Endothelial cell of umbilical vein (primary cell): ENCODE measurements at regions not wholly inside any gene's neighbourhood (a gene's known extent, or its start where the extent isn't known, plus 50 kb on each side); places are given as distances from the start of the nearest gene placed in this dataset.

Experiments
- BruUV-seq: library from RNA; stranded (reverse); fragments of 400-500 nt; replicated peaks from 2 replicates; lab custom pipeline; 2021; lab: Mats Ljungman, UMichigan
- CTCF ChIA-PET: fragments of 300-600, 350-600 bp; sonication (Branson Sonifier 250); formaldehyde crosslinking; loops from one replicate; lab custom pipeline; 2021; ENCODE audit warnings: antibody characterized with exemption, inconsistent platforms; lab: Charles Lee
- POLR2A ChIA-PET: fragments of 300-600, 350-600 bp; sonication (Branson Sonifier 250); formaldehyde crosslinking; loops from one replicate; lab custom pipeline; 2021; ENCODE audit warnings: antibody characterized with exemption, inconsistent platforms; lab: Charles Lee
- DNase-seq: peaks from one replicate; pipeline ENCODE4 v3.0.0-alpha.2; 2011; ENCODE audit warnings: low read depth, low spot score
- FAIRE-seq: peaks from 2 replicates; lab custom pipeline; 2011; peaks lifted over from hg19 to GRCh38; lab: Jason Lieb, UNC
- H2AFZ ChIP-seq: 2 replicates; pipeline ENCODE4 v1.6.0; 2012; ENCODE audit warnings: low read depth, low read length, control low read depth, inconsistent platforms
- H3K27ac ChIP-seq: 2 replicates; pipeline ENCODE4 v1.5.1; 2011; ENCODE audit warnings: low read depth, mild to moderate bottlenecking, control low read depth, low read length, moderate library complexity; ENCODE audit not compliant: insufficient read depth
- H3K27me3 ChIP-seq, 2 experiments: 2 replicates each; pipeline versions ENCODE4 v1.6.0 to v1.6.1; 2011; ENCODE audit warnings: low read length in 2 of 2, mixed read lengths in 1 of 2; ENCODE audit not compliant: control insufficient read depth in 2 of 2, insufficient read depth in 2 of 2
- H3K36me3 ChIP-seq, 2 experiments: 2 replicates in 1 of 2; 3 replicates in 1 of 2; pipeline ENCODE4 v1.5.1; 2011; ENCODE audit warnings: low read length in 2 of 2, mild to moderate bottlenecking in 1 of 2, moderate library complexity in 1 of 2; ENCODE audit not compliant: control insufficient read depth in 2 of 2, insufficient read depth in 2 of 2; ENCODE audit errors: extremely low read depth in 1 of 2
- H3K4me1 ChIP-seq: 3 replicates; pipeline ENCODE4 v1.5.1; 2011; ENCODE audit warnings: mild to moderate bottlenecking, low read length; ENCODE audit not compliant: control insufficient read depth, insufficient read depth; ENCODE audit errors: extremely low read depth
- H3K4me2 ChIP-seq: 2 replicates; pipeline ENCODE4 v1.6.1; 2011; ENCODE audit warnings: low read length, control low read depth, mixed read lengths; ENCODE audit not compliant: insufficient read depth
- H3K4me3 ChIP-seq, 3 experiments: fragments of 200-600 bp in 1 of 3; sonication (generic), shearing (Covaris generic) in 1 of 3; replicated peaks in 1 of 3; 2 replicates each; pipeline ENCODE4 v1.5.1; 2011 to 2016; ENCODE audit warnings: control low read depth in 3 of 3, low read length in 3 of 3, mild to moderate bottlenecking in 2 of 3, inconsistent platforms in 1 of 3, low read depth in 1 of 3, moderate library complexity in 1 of 3; ENCODE audit not compliant: insufficient read depth in 1 of 3
- H3K79me2 ChIP-seq: 2 replicates; pipeline ENCODE4 v1.6.0; 2012; ENCODE audit warnings: low read length, inconsistent platforms; ENCODE audit not compliant: control insufficient read depth, insufficient read depth
- H3K9ac ChIP-seq: replicated peaks from 2 replicates; pipeline ENCODE3; 2011; ENCODE audit warnings: low read length, control low read depth; ENCODE audit not compliant: insufficient read depth; ENCODE audit errors: extremely low read depth
- H3K9me1 ChIP-seq: replicated peaks from 3 replicates; pipeline ENCODE4 v1.6.0; 2011; ENCODE audit warnings: mild to moderate bottlenecking, low read length; ENCODE audit not compliant: control insufficient read depth, insufficient read depth; ENCODE audit errors: extremely low read depth
- H3K9me3 ChIP-seq: replicated peaks from 2 replicates; pipeline ENCODE4 v1.5.1; 2012; ENCODE audit warnings: low read length, inconsistent platforms; ENCODE audit not compliant: control insufficient read depth, insufficient read depth
- H4K20me1 ChIP-seq: replicated peaks from 2 replicates; pipeline ENCODE3; 2011; ENCODE audit warnings: mild to moderate bottlenecking, low read length; ENCODE audit not compliant: control insufficient read depth, insufficient read depth; ENCODE audit errors: extremely low read depth
- EZH2 ChIP-seq: IDR thresholded peaks from 2 replicates; pipeline ENCODE4 v1.6.1; 2012; ENCODE audit warnings: borderline replicate concordance, low read depth, mild to moderate bottlenecking, moderate library complexity, low read length, inconsistent platforms; ENCODE audit not compliant: severe bottlenecking
- FOS ChIP-seq: IDR thresholded peaks from 2 replicates; pipeline ENCODE4 v1.6.1; 2011; ENCODE audit warnings: mild to moderate bottlenecking, low read length, moderate library complexity, borderline replicate concordance; ENCODE audit not compliant: insufficient read depth
- GATA2 ChIP-seq: IDR thresholded peaks from 2 replicates; pipeline ENCODE4 v1.7.0; 2011; ENCODE audit warnings: low read depth, mild to moderate bottlenecking, moderate library complexity, mixed read lengths, low read length; ENCODE audit not compliant: insufficient read length, insufficient read depth
- JUN ChIP-seq: IDR thresholded peaks from 2 replicates; pipeline ENCODE4 v1.6.1; 2011; ENCODE audit warnings: borderline replicate concordance, low read depth; ENCODE audit not compliant: insufficient read length, insufficient read depth
- MYC ChIP-seq: IDR thresholded peaks from one replicate; pipeline ENCODE4 v1.6.1; 2011; ENCODE audit warnings: mild to moderate bottlenecking, low read depth, low read length
- POLR2A ChIP-seq: IDR thresholded peaks from 2 replicates; pipeline ENCODE4 v1.6.1; 2012; ENCODE audit warnings: low read depth, mild to moderate bottlenecking, control low read depth, low read length
- POLR2AphosphoS5 ChIP-seq: IDR thresholded peaks from 2 replicates; pipeline ENCODE4 v1.6.1; 2012; ENCODE audit warnings: low read depth, mild to moderate bottlenecking, control low read depth, low read length, moderate library complexity; ENCODE audit not compliant: insufficient read depth
- dilution Hi-C: fragments of 300-500 bp; cut with MboI; formaldehyde crosslinking; loops from one replicate; pipeline ENCODE4 v1.15.0; 2019; ENCODE audit warnings: low sequenced_read_pairs; ENCODE audit not compliant: extremely low pct_ligation_motif_present
- intact Hi-C: fragments of 100-400 bp; cut with micrococcal nuclease; formaldehyde crosslinking; loops from one replicate; pipeline ENCODE4 v1.10.0; 2022
- TF ChIP-seq, protein P1 (sequence below), 2 donors: IDR thresholded peaks; 1 replicate in 1 of 2; 2 replicates in 1 of 2; pipeline ENCODE4 v1.5.1; 2011; ENCODE audit warnings: low read length in 2 of 2, mild to moderate bottlenecking in 2 of 2, moderate library complexity in 2 of 2, control low read depth in 1 of 2, inconsistent platforms in 1 of 2, low read depth in 1 of 2; ENCODE audit not compliant: insufficient read depth in 1 of 2; ENCODE audit errors: extremely low read depth in 1 of 2

DNA sequence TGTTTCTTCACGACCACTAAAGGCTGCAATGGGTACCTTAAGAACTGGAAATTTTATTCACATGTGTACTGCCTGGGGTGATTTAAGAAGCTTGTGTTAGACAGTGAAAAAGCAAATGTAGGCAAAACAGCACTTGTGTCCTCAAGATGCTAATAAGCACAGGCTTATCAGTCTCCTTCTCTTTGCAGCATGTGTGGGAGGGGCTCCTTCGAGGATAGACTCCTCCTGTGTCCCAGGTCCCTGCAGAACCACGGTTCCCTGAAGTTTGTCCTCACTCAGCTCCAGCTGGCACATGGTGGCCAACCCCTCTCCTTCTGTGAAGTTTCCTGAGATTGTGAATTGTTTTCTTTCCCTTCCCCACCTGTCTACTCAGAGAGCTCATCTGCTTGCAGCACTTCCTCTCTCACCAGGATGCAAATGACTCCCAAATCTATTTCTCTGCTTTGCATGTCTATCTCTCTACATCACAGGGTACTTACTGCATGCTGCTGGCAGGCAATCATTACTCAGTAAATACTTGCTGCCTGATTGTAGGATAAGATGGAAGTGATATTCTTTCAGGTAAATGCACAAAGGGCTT, 589.6 kb upstream of the KLHL29 start:
- Histone ChIP-seq H3K27ac (no peak overlapping the region), H3K4me1 (no peaks in the 10 kb centered on the region), H3K9ac (no peak overlapping the region), H3K27me3 (no peaks in the 10 kb centered on the region), H3K4me2 (no peak overlapping the region), H3K4me3 (no peak overlapping the region), H3K9me1 (no peaks in the 10 kb centered on the region), H3K79me2 (no peaks in the 10 kb centered on the region), H4K20me1 (no peaks in the 10 kb centered on the region), H2AFZ (no peak overlapping the region), H3K9me3 (peaks cover 8% of the 10 kb centered on the region), H3K36me3 (no peaks in the 10 kb centered on the region)
- ChIA-PET POLR2A (no interaction called here), CTCF (no interaction called here)
- TF ChIP-seq, protein P1, sequence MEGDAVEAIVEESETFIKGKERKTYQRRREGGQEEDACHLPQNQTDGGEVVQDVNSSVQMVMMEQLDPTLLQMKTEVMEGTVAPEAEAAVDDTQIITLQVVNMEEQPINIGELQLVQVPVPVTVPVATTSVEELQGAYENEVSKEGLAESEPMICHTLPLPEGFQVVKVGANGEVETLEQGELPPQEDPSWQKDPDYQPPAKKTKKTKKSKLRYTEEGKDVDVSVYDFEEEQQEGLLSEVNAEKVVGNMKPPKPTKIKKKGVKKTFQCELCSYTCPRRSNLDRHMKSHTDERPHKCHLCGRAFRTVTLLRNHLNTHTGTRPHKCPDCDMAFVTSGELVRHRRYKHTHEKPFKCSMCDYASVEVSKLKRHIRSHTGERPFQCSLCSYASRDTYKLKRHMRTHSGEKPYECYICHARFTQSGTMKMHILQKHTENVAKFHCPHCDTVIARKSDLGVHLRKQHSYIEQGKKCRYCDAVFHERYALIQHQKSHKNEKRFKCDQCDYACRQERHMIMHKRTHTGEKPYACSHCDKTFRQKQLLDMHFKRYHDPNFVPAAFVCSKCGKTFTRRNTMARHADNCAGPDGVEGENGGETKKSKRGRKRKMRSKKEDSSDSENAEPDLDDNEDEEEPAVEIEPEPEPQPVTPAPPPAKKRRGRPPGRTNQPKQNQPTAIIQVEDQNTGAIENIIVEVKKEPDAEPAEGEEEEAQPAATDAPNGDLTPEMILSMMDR (IDR thresholded peaks at IDR 0.05; ENCODE audit: extremely low read depth in 1 of 2, insufficient read depth in 1 of 2, low read depth in 1 of 2, low read length in 2 of 2) = no peak
- TF ChIP-seq POLR2A = no peak
- TF ChIP-seq POLR2AphosphoS5 = no peak
- TF ChIP-seq JUN = no peak
- no peak for TF ChIP-seq FOS
- no peak for TF ChIP-seq GATA2
- no peak for TF ChIP-seq MYC
- no peak for TF ChIP-seq EZH2
- no peak for FAIRE-seq
- intact Hi-C loops = no loop called here
- dilution Hi-C loops = no loop called here
- no peak for DNase-seq
- BruUV-seq = no TSS peak
